Neural progenitor cell (in vitro differentiated cells): ENCODE measurements at regions not wholly inside any gene's neighbourhood (a gene's known extent, or its start where the extent isn't known, plus 50 kb on each side); places are given as distances from the start of the nearest gene placed in this dataset.

Source experiments
- DNase-seq: peaks from one replicate; pipeline ENCODE4 v3.0.0-alpha.2; 2016; ENCODE audit warnings: low spot score
- H2AFZ ChIP-seq: fragments of 200-600 bp; sonication (generic); replicated peaks from 2 replicates; pipeline ENCODE4 v1.6.1; 2016; ENCODE audit warnings: antibody characterized with exemption
- H3F3A ChIP-seq: fragments of 200-600 bp; sonication (generic); 2 replicates; pipeline ENCODE4 v1.6.1; 2016; ENCODE audit warnings: antibody characterized with exemption, low read depth
- H3K27ac ChIP-seq: fragments of 200-600 bp; sonication (generic); 2 replicates; pipeline ENCODE4 v1.5.1; 2016; ENCODE audit warnings: mild to moderate bottlenecking
- H3K27me3 ChIP-seq: fragments of 200-600 bp; sonication (generic); 2 replicates; pipeline ENCODE4 v1.6.1; 2016; ENCODE audit warnings: mild to moderate bottlenecking, moderate library complexity
- H3K36me3 ChIP-seq: fragments of 200-600 bp; sonication (generic); 2 replicates; pipeline ENCODE4 v1.5.1; 2016
- H3K4me1 ChIP-seq: fragments of 200-600 bp; sonication (generic); 2 replicates; pipeline ENCODE4 v1.6.1; 2016; ENCODE audit warnings: mixed run types
- H3K4me2 ChIP-seq: fragments of 200-600 bp; sonication (generic); 2 replicates; pipeline ENCODE4 v1.6.1; 2016
- H3K4me3 ChIP-seq: fragments of 200-600 bp; sonication (generic); 2 replicates; pipeline ENCODE4 v1.5.1; 2016
- H3K79me2 ChIP-seq: fragments of 200-600 bp; sonication (generic); 2 replicates; pipeline ENCODE4 v1.6.1; 2016; ENCODE audit warnings: low read depth
- H3K9ac ChIP-seq: fragments of 200-600 bp; sonication (generic); 2 replicates; pipeline ENCODE4 v1.6.1; 2016
- H3K9me3 ChIP-seq: fragments of 200-600 bp; sonication (generic); 2 replicates; pipeline ENCODE4 v1.5.1; 2016; ENCODE audit warnings: low read depth
- H4K20me1 ChIP-seq: fragments of 200-600 bp; sonication (generic); 2 replicates; pipeline ENCODE4 v1.6.1; 2016; ENCODE audit warnings: low read depth
- H3K27ac Mint-ChIP-seq: 3 replicates; pipeline ENCODE4 v1.8.0; 2021; ENCODE audit warnings: mixed read lengths
- H3K27me3 Mint-ChIP-seq: 2 replicates; pipeline ENCODE4 v1.8.0; 2022; ENCODE audit warnings: low read depth, mild to moderate bottlenecking, inconsistent platforms, moderate library complexity, mixed read lengths; ENCODE audit not compliant: insufficient read depth
- H3K36me3 Mint-ChIP-seq: 3 replicates; pipeline ENCODE4 v1.8.0; 2021; ENCODE audit warnings: mixed read lengths
- H3K4me1 Mint-ChIP-seq: 3 replicates; pipeline ENCODE4 v1.8.0; 2021; ENCODE audit warnings: mixed read lengths
- H3K4me3 Mint-ChIP-seq: 3 replicates; pipeline ENCODE4 v1.8.0; 2021; ENCODE audit warnings: mild to moderate bottlenecking, moderate library complexity, mixed read lengths
- H3K9me3 Mint-ChIP-seq: 3 replicates; pipeline ENCODE4 v1.8.0; 2020; ENCODE audit warnings: mixed read lengths
- EZH2 ChIP-seq: fragments of 200-600 bp; sonication (generic); IDR thresholded peaks from 2 replicates; pipeline ENCODE4 v1.6.1; 2017; ENCODE audit warnings: antibody characterized with exemption, mild to moderate bottlenecking, moderate library complexity
- EZH2phosphoT487 ChIP-seq: fragments of 200-600 bp; sonication (generic); IDR thresholded peaks from 2 replicates; pipeline ENCODE4 v1.6.1; 2017; ENCODE audit warnings: antibody characterized with exemption
- TF ChIP-seq, protein P1 (sequence below): fragments of 200-600 bp; sonication (generic); IDR thresholded peaks from 2 replicates; pipeline ENCODE4 v1.5.1; 2017; ENCODE audit warnings: antibody characterized with exemption, mild to moderate bottlenecking

DNA sequence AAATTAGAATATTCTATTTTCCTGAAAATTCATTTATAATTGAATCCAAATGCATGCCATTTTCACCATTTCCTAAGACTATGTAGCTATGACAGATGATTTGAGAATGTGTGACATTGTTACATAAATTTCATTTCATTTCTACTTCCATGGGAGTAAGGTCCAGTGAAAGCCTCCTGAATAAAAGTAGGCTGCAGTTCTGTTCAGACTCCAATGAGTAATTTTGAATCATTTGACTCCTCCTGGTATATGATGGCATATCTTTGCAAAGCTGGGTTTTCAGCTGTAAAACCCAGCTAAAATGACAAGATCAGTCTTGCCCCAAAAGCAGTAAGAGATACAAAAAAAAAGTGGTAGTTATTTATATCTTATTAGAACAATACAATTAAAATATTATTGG, 101.0 kb upstream of the DNAJC10 start:
- Mint-ChIP-seq H3K4me3 (no peak overlapping the region), H3K27me3 (no peaks in the 10 kb centered on the region)
- H3K36me3 ChIP-seq, result no peaks in the 10 kb centered on the region

DNA sequence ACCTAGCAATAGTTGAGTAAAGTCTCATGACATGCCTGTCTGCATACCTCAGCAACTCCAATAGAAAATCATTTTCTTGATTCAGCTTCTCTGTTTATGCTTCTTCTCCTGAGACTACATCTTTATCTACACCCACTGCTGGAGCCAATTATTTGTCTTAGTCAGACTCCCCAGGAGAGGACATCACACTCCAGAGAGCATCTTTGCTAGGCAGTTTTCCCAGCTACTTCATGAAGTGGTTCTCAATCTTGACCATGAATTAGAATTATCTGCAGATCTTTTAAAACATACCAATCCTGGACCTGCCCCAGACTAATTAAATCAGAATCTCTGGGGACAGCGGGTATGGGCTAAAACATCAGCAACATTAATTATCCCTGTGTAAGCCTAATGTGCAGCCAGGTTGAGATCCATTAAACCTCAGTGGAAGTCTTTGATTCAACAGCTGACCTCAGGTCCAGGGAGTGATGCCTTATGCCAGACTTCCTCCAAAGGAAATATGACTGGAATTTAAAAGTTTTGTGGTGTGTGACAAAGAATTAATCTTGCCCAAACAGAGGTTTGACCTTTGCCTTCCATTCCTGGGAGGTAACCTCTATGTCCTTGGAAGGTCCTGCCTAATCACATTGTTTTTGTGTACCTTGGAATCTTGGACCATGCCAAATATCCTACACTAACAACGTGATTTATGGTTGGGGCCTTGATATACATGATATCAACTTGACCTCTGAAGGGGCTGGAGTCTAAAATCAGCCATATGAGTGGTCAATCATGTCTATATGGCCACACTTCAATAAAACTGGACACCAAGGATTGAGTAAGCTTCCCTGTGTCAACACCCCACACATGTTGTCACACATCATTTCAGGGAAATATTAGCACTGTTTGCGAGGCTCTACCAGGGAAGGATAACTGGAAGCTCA, 99.3 kb upstream of the DNAJC10 start:
- H3K27ac Mint-ChIP-seq, result no peak overlapping the region
- H3K4me2 ChIP-seq, result no peak overlapping the region

More for the DNA sequence above, 101.0 kb upstream of the DNAJC10 start:
- Histone ChIP-seq H3K27me3 (no peaks in the 10 kb centered on the region), H2AFZ (no peak overlapping the region), H3K9me3 (no peaks in the 10 kb centered on the region), H3K79me2 (no peaks in the 10 kb centered on the region), H3K4me3 (no peak overlapping the region), H3K4me2 (no peak overlapping the region), H3F3A (no peaks in the 10 kb centered on the region), H3K27ac (no peak overlapping the region), H3K9ac (no peak overlapping the region), H3K4me1 (no peaks in the 10 kb centered on the region), H4K20me1 (no peaks in the 10 kb centered on the region)
- Mint-ChIP-seq H3K27ac (no peak overlapping the region), H3K4me1 (no peaks in the 10 kb centered on the region), H3K36me3 (no peaks in the 10 kb centered on the region), H3K9me3 (peaks cover 5% of the 10 kb centered on the region)
- DNase-seq, result no peak
- no peak for TF ChIP-seq EZH2
- TF ChIP-seq, protein P1, sequence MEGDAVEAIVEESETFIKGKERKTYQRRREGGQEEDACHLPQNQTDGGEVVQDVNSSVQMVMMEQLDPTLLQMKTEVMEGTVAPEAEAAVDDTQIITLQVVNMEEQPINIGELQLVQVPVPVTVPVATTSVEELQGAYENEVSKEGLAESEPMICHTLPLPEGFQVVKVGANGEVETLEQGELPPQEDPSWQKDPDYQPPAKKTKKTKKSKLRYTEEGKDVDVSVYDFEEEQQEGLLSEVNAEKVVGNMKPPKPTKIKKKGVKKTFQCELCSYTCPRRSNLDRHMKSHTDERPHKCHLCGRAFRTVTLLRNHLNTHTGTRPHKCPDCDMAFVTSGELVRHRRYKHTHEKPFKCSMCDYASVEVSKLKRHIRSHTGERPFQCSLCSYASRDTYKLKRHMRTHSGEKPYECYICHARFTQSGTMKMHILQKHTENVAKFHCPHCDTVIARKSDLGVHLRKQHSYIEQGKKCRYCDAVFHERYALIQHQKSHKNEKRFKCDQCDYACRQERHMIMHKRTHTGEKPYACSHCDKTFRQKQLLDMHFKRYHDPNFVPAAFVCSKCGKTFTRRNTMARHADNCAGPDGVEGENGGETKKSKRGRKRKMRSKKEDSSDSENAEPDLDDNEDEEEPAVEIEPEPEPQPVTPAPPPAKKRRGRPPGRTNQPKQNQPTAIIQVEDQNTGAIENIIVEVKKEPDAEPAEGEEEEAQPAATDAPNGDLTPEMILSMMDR, result no peak
- no peak for TF ChIP-seq EZH2phosphoT487

DNA sequence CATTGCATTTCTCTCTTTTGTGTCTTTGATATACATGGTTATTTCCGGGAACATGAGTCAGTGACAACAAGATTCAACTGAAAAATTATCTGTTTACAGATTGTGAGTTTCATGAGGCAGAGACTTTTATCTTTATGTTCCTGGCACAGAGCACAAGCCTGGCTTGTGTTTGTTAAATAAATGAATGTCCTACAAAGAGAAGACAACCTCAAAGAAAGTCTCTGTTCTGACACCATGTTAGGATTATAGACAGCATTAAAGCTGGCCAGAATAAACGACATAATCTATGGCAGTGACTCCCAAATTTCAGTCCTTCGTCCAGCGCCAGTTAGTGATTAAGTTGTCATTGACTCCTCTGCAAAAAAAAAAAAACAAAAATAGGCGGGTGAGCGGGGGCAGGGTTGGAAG, 97.4 kb upstream of the DNAJC10 start:
- Histone ChIP-seq H3K27ac (no peak overlapping the region), H3K27me3 (no peaks in the 10 kb centered on the region), H3F3A (no peaks in the 10 kb centered on the region), H3K9me3 (no peaks in the 10 kb centered on the region), H3K9ac (no peak overlapping the region), H3K4me2 (no peak overlapping the region), H3K4me1 (peaks cover 14% of the 10 kb centered on the region), H2AFZ (no peak overlapping the region), H4K20me1 (no peaks in the 10 kb centered on the region), H3K79me2 (no peaks in the 10 kb centered on the region), H3K4me3 (no peak overlapping the region), H3K36me3 (no peaks in the 10 kb centered on the region)
- DNase-seq, result no peak
- H3K27me3 Mint-ChIP-seq, result no peaks in the 10 kb centered on the region
- TF ChIP-seq EZH2 (no peak), EZH2phosphoT487 (no peak)
- TF ChIP-seq, protein P1, result no peak
- no peak overlapping the region for H3K4me3 Mint-ChIP-seq
- H3K36me3 Mint-ChIP-seq, result no peaks in the 10 kb centered on the region
- H3K9me3 Mint-ChIP-seq, result peaks cover 3% of the 10 kb centered on the region
- H3K4me1 Mint-ChIP-seq, result peaks cover 10% of the 10 kb centered on the region
- no peak overlapping the region for H3K27ac Mint-ChIP-seq

More for the DNA sequence above, 99.3 kb upstream of the DNAJC10 start:
- Mint-ChIP-seq H3K36me3 (no peaks in the 10 kb centered on the region), H3K4me3 (no peak overlapping the region), H3K9me3 (peaks cover 3% of the 10 kb centered on the region), H3K27me3 (no peaks in the 10 kb centered on the region), H3K4me1 (peaks cover 10% of the 10 kb centered on the region)
- Histone ChIP-seq H2AFZ (no peak overlapping the region), H3K9ac (no peak overlapping the region), H3K79me2 (no peaks in the 10 kb centered on the region), H3K27me3 (no peaks in the 10 kb centered on the region), H3K4me3 (no peak overlapping the region), H3K9me3 (no peaks in the 10 kb centered on the region), H3K27ac (no peak overlapping the region), H3F3A (no peaks in the 10 kb centered on the region), H3K36me3 (no peaks in the 10 kb centered on the region), H4K20me1 (no peaks in the 10 kb centered on the region), H3K4me1 (peaks cover 13% of the 10 kb centered on the region)
- TF ChIP-seq EZH2phosphoT487, result no peak
- no peak for DNase-seq

DNA sequence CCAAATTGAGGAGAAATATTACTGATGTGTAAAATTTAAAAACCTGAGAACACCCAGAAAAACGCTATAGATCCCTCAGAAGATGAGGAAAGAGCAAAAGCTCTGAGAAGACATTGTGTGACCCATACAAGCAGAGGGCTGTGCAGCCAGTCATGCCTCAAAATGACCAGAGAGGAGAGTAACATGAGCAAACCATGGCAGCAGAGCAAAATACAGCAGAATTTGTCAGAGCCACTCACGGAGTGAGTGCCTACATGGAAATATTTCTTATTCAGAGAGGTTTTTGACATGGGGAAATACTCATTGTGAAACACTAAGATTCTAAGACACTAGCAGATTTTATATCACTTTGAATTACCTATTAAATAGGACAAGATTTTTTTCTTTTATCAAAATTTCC, 96.8 kb upstream of the DNAJC10 start:
- no peaks in the 10 kb centered on the region for H3K36me3 Mint-ChIP-seq
- no peak overlapping the region for H2AFZ ChIP-seq
- H3K9me3 ChIP-seq, result no peaks in the 10 kb centered on the region
- no peaks in the 10 kb centered on the region for H3K27me3 ChIP-seq
- H3F3A ChIP-seq, result no peaks in the 10 kb centered on the region
- H3K79me2 ChIP-seq, result no peaks in the 10 kb centered on the region
- no peak overlapping the region for H3K4me3 ChIP-seq
- TF ChIP-seq EZH2phosphoT487 (no peak), EZH2 (no peak)
- TF ChIP-seq, protein P1, result no peak
- peaks cover 3% of the 10 kb centered on the region for H3K9me3 Mint-ChIP-seq
- H3K4me1 Mint-ChIP-seq, result peaks cover 10% of the 10 kb centered on the region
- no peak overlapping the region for H3K4me3 Mint-ChIP-seq
- no peaks in the 10 kb centered on the region for H4K20me1 ChIP-seq
- H3K27ac ChIP-seq, result no peak overlapping the region
- peaks cover 14% of the 10 kb centered on the region for H3K4me1 ChIP-seq
- H3K27me3 Mint-ChIP-seq, result no peaks in the 10 kb centered on the region
- DNase-seq, result no peak
- no peak overlapping the region for H3K9ac ChIP-seq
- H3K4me2 ChIP-seq, result no peak overlapping the region
- H3K27ac Mint-ChIP-seq, result no peak overlapping the region
- H3K36me3 ChIP-seq, result no peaks in the 10 kb centered on the region
